ENCODE measurements at regions not wholly inside any gene's neighbourhood (a gene's known extent, or its start where the extent isn't known, plus 50 kb on each side); places are given as distances from the start of the nearest gene placed in this dataset.

DNA sequence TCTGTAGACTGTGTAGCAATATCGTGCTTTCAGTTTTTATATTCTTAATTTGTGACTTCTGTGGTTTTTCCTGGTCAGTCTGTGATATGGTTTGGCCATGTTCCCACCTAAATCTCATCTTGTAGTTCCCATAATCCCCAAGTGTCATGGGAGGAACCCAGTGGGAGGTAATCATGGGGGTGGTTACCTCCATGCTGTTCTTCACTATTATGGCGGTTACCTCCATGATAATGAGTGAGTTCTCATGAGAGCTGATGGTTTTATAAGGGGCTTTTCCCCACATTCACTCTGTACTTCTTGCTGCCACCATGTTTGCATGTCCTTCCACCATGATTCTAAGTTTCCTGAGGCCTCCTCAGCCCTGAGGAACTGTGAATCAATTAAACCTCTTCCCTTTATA lies 169.8 kb downstream of the LEPR start:
- TF ChIP-seq CTCF (IDR thresholded peaks at IDR 0.05), result no peak
- TF ChIP-seq POLR2AphosphoS5 (IDR thresholded peaks at IDR 0.05), result no peak
- no peak for TF ChIP-seq POLR2A (IDR thresholded peaks at IDR 0.05)

Data from prostate gland (tissue), 2 donors.